ENCODE measurements at regions not wholly inside any gene's neighbourhood (a gene's known extent, or its start where the extent isn't known, plus 50 kb on each side); places are given as distances from the start of the nearest gene placed in this dataset.

DNA sequence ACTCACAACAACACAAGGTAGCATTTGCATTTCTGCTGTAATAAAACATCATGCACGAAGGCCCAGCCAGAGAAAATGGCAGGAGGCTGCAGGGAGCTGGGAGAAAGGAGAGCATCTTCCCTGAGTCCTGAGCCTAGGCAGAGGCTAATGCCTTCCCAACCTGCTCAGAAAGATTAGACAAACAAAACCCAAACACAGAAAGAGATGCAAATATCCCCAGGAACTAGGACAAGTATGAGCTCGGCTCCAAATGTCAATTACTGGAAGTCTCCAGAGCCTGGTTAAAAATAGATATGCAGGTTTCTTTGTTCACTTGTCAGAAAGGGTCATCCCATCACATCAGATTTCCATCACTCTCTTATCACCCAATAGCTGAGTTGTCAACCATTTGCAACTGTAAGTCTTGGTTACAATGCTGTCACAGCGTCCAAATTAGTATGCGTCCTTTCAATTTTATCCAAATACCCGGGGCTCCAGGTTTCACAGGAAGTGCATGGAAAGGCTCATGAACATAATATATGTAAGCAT, 316.5 kb upstream of the CELF2 start:
- Histone ChIP-seq H3K36me3 (ENCODE audit: low read depth) (no peaks in the 10 kb centered on the region), H3K4me1 (ENCODE audit: insufficient read depth) (no peaks in the 10 kb centered on the region), H3K9me2 (ENCODE audit: insufficient read depth) (peaks cover 3% of the 10 kb centered on the region; the same call in 1 of the 2 replicates), H3K79me2 (ENCODE audit: insufficient read depth) (no peaks in the 10 kb centered on the region), H2AFZ (no peak overlapping the region), H3K9me3 (ENCODE audit: low read depth) (no peaks in the 10 kb centered on the region), H3K4me3 (no peak overlapping the region), H3F3A (ENCODE audit: insufficient read depth) (no peaks in the 10 kb centered on the region), H3K27ac (no peak overlapping the region), H3K4me2 (ENCODE audit: unreplicated experiment) (no peak overlapping the region), H3K27me3 (replicated peaks; ENCODE audit: insufficient read depth) (no peaks in the 10 kb centered on the region), H4K20me1 (ENCODE audit: insufficient read depth) (no peaks in the 10 kb centered on the region), H3K9ac (no peak overlapping the region)
- 64 to 69% methylated on average over 5 of the region's 5 CpGs for WGBS, 2 experiments (ENCODE audit: low coverage in 1 of 2, low lambda C conversion rate in 2 of 2, missing lambda C conversion rate in 2 of 2)
- no peak for DNase-seq
- in situ Hi-C loops (cut with MboI): no loop called here
- no peak for TF ChIP-seq EZH2phosphoT487 (IDR thresholded peaks at IDR 0.05; ENCODE audit: insufficient read depth, low read depth)
- TF ChIP-seq EZH2 (IDR thresholded peaks at IDR 0.05; ENCODE audit: insufficient read depth, poor library complexity, severe bottlenecking): no peak

DNA sequence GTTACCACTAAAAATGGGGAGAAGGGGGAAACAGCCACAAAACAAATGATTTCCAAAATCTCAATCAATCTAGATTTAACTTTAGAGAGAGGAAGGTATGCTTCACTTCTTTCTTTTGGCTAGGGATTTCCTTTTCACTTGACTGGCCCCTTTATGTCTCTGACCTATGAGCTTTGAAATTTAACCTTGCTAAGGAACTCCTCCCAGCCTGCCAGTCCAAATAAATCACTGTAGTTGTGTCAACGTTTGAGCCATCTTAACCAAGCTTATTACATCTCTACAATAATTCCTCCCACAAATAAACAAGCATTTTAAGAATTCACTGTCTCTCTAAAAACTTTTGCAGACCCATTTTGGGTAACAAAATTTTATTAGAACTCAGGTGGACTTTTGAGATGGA, 315.5 kb upstream of the CELF2 start:
- DNase-seq: no peak
- H3K4me3 ChIP-seq: no peak overlapping the region
- peaks cover 5% of the 10 kb centered on the region; the same call in 1 of the 2 replicates for H3K9me2 ChIP-seq (ENCODE audit: insufficient read depth)
- TF ChIP-seq EZH2 (IDR thresholded peaks at IDR 0.05; ENCODE audit: insufficient read depth, poor library complexity, severe bottlenecking) (no peak), EZH2phosphoT487 (IDR thresholded peaks at IDR 0.05; ENCODE audit: insufficient read depth, low read depth) (no peak)
- H3K79me2 ChIP-seq (ENCODE audit: insufficient read depth): no peaks in the 10 kb centered on the region
- H3K4me2 ChIP-seq (ENCODE audit: unreplicated experiment): no peak overlapping the region
- no peaks in the 10 kb centered on the region for H3K27me3 ChIP-seq (replicated peaks; ENCODE audit: insufficient read depth)
- no peaks in the 10 kb centered on the region for H3K9me3 ChIP-seq (ENCODE audit: low read depth)
- no peaks in the 10 kb centered on the region for H3F3A ChIP-seq (ENCODE audit: insufficient read depth)
- H2AFZ ChIP-seq: no peak overlapping the region
- no peaks in the 10 kb centered on the region for H3K4me1 ChIP-seq (ENCODE audit: insufficient read depth)
- no peaks in the 10 kb centered on the region for H3K36me3 ChIP-seq (ENCODE audit: low read depth)
- in situ Hi-C loops (cut with MboI): no loop called here
- no peak overlapping the region for H3K27ac ChIP-seq
- no peak overlapping the region for H3K9ac ChIP-seq
- 5% methylated on average over 1 of the region's 1 CpG for WGBS, 2 experiments (ENCODE audit: low coverage in 1 of 2, low lambda C conversion rate in 2 of 2, missing lambda C conversion rate in 2 of 2)
- H4K20me1 ChIP-seq (ENCODE audit: insufficient read depth): no peaks in the 10 kb centered on the region

DNA sequence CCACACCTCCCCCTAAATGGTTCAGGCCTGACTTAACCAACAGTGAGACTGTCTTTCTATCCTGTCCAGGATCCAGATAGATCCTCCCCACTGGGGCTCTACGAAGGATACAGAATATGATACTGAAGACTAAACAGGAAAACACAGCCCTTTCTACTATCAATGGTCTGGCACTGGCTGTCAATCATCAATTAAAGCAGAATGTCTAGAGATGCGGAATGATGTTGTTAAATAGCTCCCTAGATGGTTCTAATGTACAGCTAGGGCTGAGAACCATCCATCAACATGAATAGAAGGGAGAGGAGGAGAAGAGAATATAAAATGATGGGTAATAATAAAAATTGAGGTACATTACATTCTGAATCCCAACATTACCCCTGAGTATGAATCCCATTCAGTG, 314.3 kb upstream of the CELF2 start:
- no peaks in the 10 kb centered on the region for H3K9me3 ChIP-seq (ENCODE audit: low read depth)
- WGBS, 2 experiments (ENCODE audit: low coverage in 1 of 2, low lambda C conversion rate in 2 of 2, missing lambda C conversion rate in 2 of 2): 78 to 81% methylated on average over 2 of the region's 2 CpGs
- no peak for DNase-seq

DNA sequence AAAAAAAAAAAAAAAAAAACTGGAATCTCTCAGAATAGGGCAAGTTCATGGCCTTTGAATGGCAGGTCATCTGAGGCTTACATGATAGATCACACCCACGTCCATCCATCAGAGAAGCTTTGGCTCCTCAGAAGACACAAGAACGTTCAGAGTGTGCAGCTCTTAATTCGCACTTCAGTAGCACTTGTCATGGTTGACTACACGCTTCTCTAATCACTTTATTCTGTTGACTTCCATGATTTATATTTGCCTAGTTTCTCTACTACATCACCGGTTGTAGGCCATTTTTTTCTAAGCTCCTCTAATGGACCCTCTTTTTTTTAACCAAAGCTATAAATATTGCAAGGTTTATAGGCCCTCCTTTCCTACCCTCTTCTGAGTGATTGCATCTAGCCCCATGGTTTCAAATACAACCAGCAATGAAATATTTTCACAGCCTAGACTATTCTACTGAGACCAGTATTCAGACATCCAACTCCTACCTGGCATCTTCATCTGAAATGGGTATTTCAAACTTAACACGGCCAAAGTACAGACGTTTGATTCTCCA, 305.4 kb upstream of the CELF2 start:
- H3K4me1 ChIP-seq (ENCODE audit: insufficient read depth): no peaks in the 10 kb centered on the region
- H3K36me3 ChIP-seq (ENCODE audit: low read depth): no peaks in the 10 kb centered on the region
- no peak overlapping the region for H2AFZ ChIP-seq
- no peaks in the 10 kb centered on the region for H3K9me2 ChIP-seq (ENCODE audit: insufficient read depth)
- WGBS, 2 experiments (ENCODE audit: low coverage in 1 of 2, low lambda C conversion rate in 2 of 2, missing lambda C conversion rate in 2 of 2): 79 to 81% methylated on average over 7 of the region's 7 CpGs
- no peak overlapping the region for H3K9ac ChIP-seq
- no peaks in the 10 kb centered on the region for H3K9me3 ChIP-seq (ENCODE audit: low read depth)
- DNase-seq: no peak
- no peak overlapping the region for H3K4me2 ChIP-seq (ENCODE audit: unreplicated experiment)
- H3F3A ChIP-seq (ENCODE audit: insufficient read depth): no peaks in the 10 kb centered on the region
- in situ Hi-C loops (cut with MboI): no loop called here
- no peaks in the 10 kb centered on the region for H4K20me1 ChIP-seq (ENCODE audit: insufficient read depth)
- H3K79me2 ChIP-seq (ENCODE audit: insufficient read depth): no peaks in the 10 kb centered on the region
- H3K27me3 ChIP-seq (replicated peaks; ENCODE audit: insufficient read depth): no peaks in the 10 kb centered on the region
- H3K27ac ChIP-seq: no peak overlapping the region
- TF ChIP-seq EZH2phosphoT487 (IDR thresholded peaks at IDR 0.05; ENCODE audit: insufficient read depth, low read depth) (no peak), EZH2 (IDR thresholded peaks at IDR 0.05; ENCODE audit: insufficient read depth, poor library complexity, severe bottlenecking) (no peak)
- H3K4me3 ChIP-seq: no peak overlapping the region

More for the DNA sequence above, 314.3 kb upstream of the CELF2 start:
- in situ Hi-C loops (cut with MboI): no loop called here
- H3K27me3 ChIP-seq (replicated peaks; ENCODE audit: insufficient read depth): no peaks in the 10 kb centered on the region
- no peak overlapping the region for H3K9ac ChIP-seq
- H4K20me1 ChIP-seq (ENCODE audit: insufficient read depth): no peaks in the 10 kb centered on the region
- TF ChIP-seq EZH2 (IDR thresholded peaks at IDR 0.05; ENCODE audit: insufficient read depth, poor library complexity, severe bottlenecking): no peak
- TF ChIP-seq EZH2phosphoT487 (IDR thresholded peaks at IDR 0.05; ENCODE audit: insufficient read depth, low read depth): no peak
- H3K79me2 ChIP-seq (ENCODE audit: insufficient read depth): no peaks in the 10 kb centered on the region
- no peaks in the 10 kb centered on the region for H3F3A ChIP-seq (ENCODE audit: insufficient read depth)
- H3K4me3 ChIP-seq: no peak overlapping the region
- H3K27ac ChIP-seq: no peak overlapping the region
- H3K4me1 ChIP-seq (ENCODE audit: insufficient read depth): no peaks in the 10 kb centered on the region
- no peak overlapping the region for H3K4me2 ChIP-seq (ENCODE audit: unreplicated experiment)
- peaks cover 5% of the 10 kb centered on the region; the same call in 1 of the 2 replicates for H3K9me2 ChIP-seq (ENCODE audit: insufficient read depth)
- H3K36me3 ChIP-seq (ENCODE audit: low read depth): no peaks in the 10 kb centered on the region
- no peak overlapping the region for H2AFZ ChIP-seq
